ENCODE measurements at regions not wholly inside any gene's neighbourhood (a gene's known extent, or its start where the extent isn't known, plus 50 kb on each side); places are given as distances from the start of the nearest gene placed in this dataset.

DNA sequence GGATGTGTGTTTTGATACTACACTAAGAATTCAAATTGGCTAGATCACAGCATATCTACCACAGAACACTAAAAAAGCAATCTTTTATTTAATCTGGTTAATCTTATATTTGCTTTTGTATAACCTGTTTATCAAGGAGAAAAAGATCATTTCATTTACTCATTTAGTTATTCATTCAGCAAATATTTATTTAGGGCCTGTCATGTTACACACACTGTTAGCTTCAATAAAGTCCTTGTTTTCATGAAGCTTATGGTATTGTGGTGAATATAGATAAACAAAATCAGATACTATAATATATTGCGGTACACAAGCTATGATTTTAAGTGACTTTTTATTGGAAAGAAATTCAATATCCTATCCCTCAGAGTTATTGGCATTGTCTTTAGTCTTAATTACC, 350.8 kb downstream of the LRFN5 start:
- TF ChIP-seq, protein P1, sequence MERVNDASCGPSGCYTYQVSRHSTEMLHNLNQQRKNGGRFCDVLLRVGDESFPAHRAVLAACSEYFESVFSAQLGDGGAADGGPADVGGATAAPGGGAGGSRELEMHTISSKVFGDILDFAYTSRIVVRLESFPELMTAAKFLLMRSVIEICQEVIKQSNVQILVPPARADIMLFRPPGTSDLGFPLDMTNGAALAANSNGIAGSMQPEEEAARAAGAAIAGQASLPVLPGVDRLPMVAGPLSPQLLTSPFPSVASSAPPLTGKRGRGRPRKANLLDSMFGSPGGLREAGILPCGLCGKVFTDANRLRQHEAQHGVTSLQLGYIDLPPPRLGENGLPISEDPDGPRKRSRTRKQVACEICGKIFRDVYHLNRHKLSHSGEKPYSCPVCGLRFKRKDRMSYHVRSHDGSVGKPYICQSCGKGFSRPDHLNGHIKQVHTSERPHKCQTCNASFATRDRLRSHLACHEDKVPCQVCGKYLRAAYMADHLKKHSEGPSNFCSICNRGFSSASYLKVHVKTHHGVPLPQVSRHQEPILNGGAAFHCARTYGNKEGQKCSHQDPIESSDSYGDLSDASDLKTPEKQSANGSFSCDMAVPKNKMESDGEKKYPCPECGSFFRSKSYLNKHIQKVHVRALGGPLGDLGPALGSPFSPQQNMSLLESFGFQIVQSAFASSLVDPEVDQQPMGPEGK (CRISPR knock-in tag; IDR thresholded peaks at IDR 0.05; ENCODE audit: borderline replicate concordance), result no peak
- no peak for TF ChIP-seq ESRRG (CRISPR knock-in tag; IDR thresholded peaks at IDR 0.05)
- TF ChIP-seq TCF4 (CRISPR knock-in tag; IDR thresholded peaks at IDR 0.05; ENCODE audit: borderline replicate concordance), result no peak
